ENCODE measurements at regions not wholly inside any gene's neighbourhood (a gene's known extent, or its start where the extent isn't known, plus 50 kb on each side); places are given as distances from the start of the nearest gene placed in this dataset.

GRCh38 chr2:180289627-180290026 lies 282.5 kb upstream of the CWC22 start:
- Histone ChIP-seq H4K91ac (ENCODE audit: insufficient read length, low read depth, low read length) (no peak overlapping the region), H4K8ac (replicated peaks; ENCODE audit: insufficient read length, low read depth, low read length) (no peak overlapping the region), H3K27me3 (ENCODE audit: insufficient read depth, low read length) (no peaks in the 10 kb centered on the region), H3T11ph (ENCODE audit: low read length) (no peak overlapping the region), H3K56ac (ENCODE audit: insufficient read length, low read depth, low read length) (no peak overlapping the region), H4K20me1 (ENCODE audit: control insufficient read depth, insufficient read depth, insufficient read length) (no peaks in the 10 kb centered on the region), H3K4me1 (ENCODE audit: insufficient read depth, low read length) (no peaks in the 10 kb centered on the region), H3K79me1 (ENCODE audit: insufficient read depth, low read depth, low read length, poor library complexity, severe bottlenecking) (no peaks in the 10 kb centered on the region), H3K79me2 (ENCODE audit: insufficient read depth, low read length) (no peaks in the 10 kb centered on the region), H3K23ac (ENCODE audit: insufficient read length, low read depth, low read length) (no peak overlapping the region), H2BK120ac (ENCODE audit: low read depth, low read length, poor library complexity, severe bottlenecking) (no peak overlapping the region), H3K27ac (ENCODE audit: insufficient read length, low read depth, low read length) (no peak overlapping the region), H4K5ac (ENCODE audit: insufficient read length, low read depth, low read length) (no peak overlapping the region), H3K4me2 (ENCODE audit: insufficient read depth, insufficient read length, low read length) (no peak overlapping the region), H2BK5ac (ENCODE audit: insufficient read length, low read length) (no peak overlapping the region), H2AK5ac (ENCODE audit: insufficient read length, low read length) (no peak overlapping the region), H2BK15ac (ENCODE audit: low read depth, low read length) (no peak overlapping the region), H2BK20ac (ENCODE audit: low read depth, low read length, poor library complexity, severe bottlenecking) (no peak overlapping the region), H2AFZ (ENCODE audit: low read length) (no peak overlapping the region), H3K14ac (ENCODE audit: insufficient read depth, low read length) (no peak overlapping the region), H3K18ac (ENCODE audit: insufficient read length, low read depth, low read length) (no peak overlapping the region), H3K9me3 (ENCODE audit: control insufficient read depth, low read depth, low read length) (no peaks in the 10 kb centered on the region), H3K23me2 (ENCODE audit: insufficient read length, low read depth, low read length, poor library complexity, severe bottlenecking) (no peaks in the 10 kb centered on the region), H3K9ac (ENCODE audit: extremely low read depth, insufficient read length, low read length) (no peak overlapping the region), H2BK12ac (ENCODE audit: insufficient read length, low read depth, low read length) (no peak overlapping the region), H3K4ac (ENCODE audit: low read depth, low read length) (no peak overlapping the region)
- H3K9me3 Mint-ChIP-seq, result no peaks in the 10 kb centered on the region; a peak in 1 of 5 replicates
- no peak overlapping the region for H3K27ac Mint-ChIP-seq
- H3K36me3 Mint-ChIP-seq (ENCODE audit: insufficient read depth in 1 of 3, low read depth in 3 of 3), result no peaks in the 10 kb centered on the region
- no peak for TF ChIP-seq CTCF (conservative IDR thresholded peaks at IDR 0.05)
- H3K4me1 Mint-ChIP-seq, result no peaks in the 10 kb centered on the region
- no peak for DNase-seq
- WGBS (ENCODE audit: extremely low coverage, insufficient read length, low lambda C conversion rate), result no CpG with 5 or more reads among the region's 4 CpGs
- H3K4me3 Mint-ChIP-seq, result no peak overlapping the region
- H3K27me3 Mint-ChIP-seq (ENCODE audit: low read depth), result no peaks in the 10 kb centered on the region

All from H9 (cell line).